IMR-90 (cell line): ENCODE measurements at regions not wholly inside any gene's neighbourhood (a gene's known extent, or its start where the extent isn't known, plus 50 kb on each side); places are given as distances from the start of the nearest gene placed in this dataset.

ENCODE experiments used
- ATAC-seq: fragments of 200-7000 bp; cut with Tn5 transposase; 2 replicates; pipeline ENCODE4 v1.9.1; 2020; ENCODE audit warnings: low read depth, mild to moderate bottlenecking, moderate library complexity
- BruUV-seq: library from RNA; stranded (reverse); fragments of 400-500 nt; replicated peaks from 2 replicates; lab custom pipeline; 2021; lab: Mats Ljungman, UMichigan
- CTCF ChIA-PET: fragments of 300-600 bp; formaldehyde crosslinking; extraction: SDS; loops from one replicate; lab custom pipeline; 2021; ENCODE audit warnings: antibody characterized with exemption; lab: Yijun Ruan, JAX
- POLR2A ChIA-PET: fragments of 300-600 bp; sonication (Branson Sonifier 250); formaldehyde crosslinking; loops from one replicate; lab custom pipeline; 2022; ENCODE audit warnings: antibody characterized with exemption; ENCODE audit not compliant: unreplicated experiment; lab: Charles Lee
- DNase-seq: peaks from one replicate; pipeline ENCODE4 v3.0.0; 2013
- H2AFZ ChIP-seq: replicated peaks from 2 replicates; pipeline ENCODE3; 2013; ENCODE audit warnings: low read length, mild to moderate bottlenecking; ENCODE audit not compliant: poor library complexity
- H2AK5ac ChIP-seq: 2 replicates; pipeline ENCODE4 v1.6.1; 2013; ENCODE audit warnings: low read depth, low read length, inconsistent platforms
- H2AK9ac ChIP-seq: replicated peaks from 2 replicates; pipeline ENCODE3; 2013; ENCODE audit warnings: mild to moderate bottlenecking, low read depth, low read length, moderate library complexity; ENCODE audit not compliant: poor library complexity
- H2BK120ac ChIP-seq: 2 replicates; pipeline ENCODE4 v1.6.1; 2013; ENCODE audit warnings: low read depth, low read length, inconsistent platforms
- H2BK15ac ChIP-seq: 3 replicates; pipeline ENCODE4 v1.6.1; 2013; ENCODE audit warnings: low read depth, low read length, inconsistent platforms
- H2BK20ac ChIP-seq: 2 replicates; pipeline ENCODE4 v1.6.1; 2013; ENCODE audit warnings: low read depth, mild to moderate bottlenecking, inconsistent platforms, low read length, moderate library complexity
- H2BK5ac ChIP-seq: 2 replicates; pipeline ENCODE4 v1.6.1; 2013; ENCODE audit warnings: mild to moderate bottlenecking, low read depth, low read length, inconsistent platforms; ENCODE audit not compliant: poor library complexity, severe bottlenecking
- H3K14ac ChIP-seq: replicated peaks from 2 replicates; pipeline ENCODE4 v1.6.1; 2013; ENCODE audit warnings: low read depth, low read length, inconsistent platforms
- H3K18ac ChIP-seq: 2 replicates; pipeline ENCODE4 v1.6.1; 2013; ENCODE audit warnings: low read depth, low read length, control low read depth
- H3K23ac ChIP-seq: 2 replicates; pipeline ENCODE4 v1.6.1; 2013; ENCODE audit warnings: low read depth, low read length, inconsistent platforms
- H3K27ac ChIP-seq: 2 replicates; pipeline ENCODE4 v1.5.1; 2013; ENCODE audit warnings: mild to moderate bottlenecking, control low read depth, low read length; ENCODE audit not compliant: insufficient read depth
- H3K27me3 ChIP-seq: 2 replicates; pipeline ENCODE4 v1.6.1; 2013; ENCODE audit warnings: low read length; ENCODE audit not compliant: control insufficient read depth, insufficient read depth
- H3K36me3 ChIP-seq: 2 replicates; pipeline ENCODE4 v1.6.1; 2013; ENCODE audit warnings: low read length, mixed read lengths; ENCODE audit not compliant: control insufficient read depth, insufficient read depth
- H3K4ac ChIP-seq: 2 replicates; pipeline ENCODE4 v1.6.1; 2013; ENCODE audit warnings: low read depth, low read length, inconsistent platforms
- H3K4me1 ChIP-seq: 2 replicates; pipeline ENCODE4 v1.6.1; 2013; ENCODE audit warnings: low read length, mixed read lengths; ENCODE audit not compliant: control insufficient read depth, insufficient read depth
- H3K4me2 ChIP-seq: 2 replicates; pipeline ENCODE4 v1.6.1; 2013; ENCODE audit warnings: low read depth, mild to moderate bottlenecking, control low read depth, low read length, moderate library complexity
- H3K4me3 ChIP-seq: 2 replicates; pipeline ENCODE4 v1.5.1; 2013; ENCODE audit warnings: low read depth, mild to moderate bottlenecking, control low read depth, low read length, moderate library complexity; ENCODE audit not compliant: insufficient read depth
- H3K56ac ChIP-seq: 2 replicates; pipeline ENCODE4 v1.6.1; 2013; ENCODE audit warnings: low read length, inconsistent platforms; ENCODE audit not compliant: insufficient read depth; ENCODE audit errors: extremely low read depth
- H3K79me1 ChIP-seq, 2 experiments: 2 replicates each; pipeline ENCODE4 v1.6.1; 2013; ENCODE audit warnings: low read length in 2 of 2, inconsistent platforms in 1 of 2, low read depth in 1 of 2
- H3K9ac ChIP-seq: 2 replicates; pipeline ENCODE4 v1.6.1; 2013; ENCODE audit warnings: low read depth, low read length, control low read depth
- H3K9me1 ChIP-seq: 2 replicates; pipeline ENCODE4 v1.6.1; 2013; ENCODE audit warnings: low read length, inconsistent platforms; ENCODE audit not compliant: insufficient read depth
- H3K9me3 ChIP-seq: 2 replicates; pipeline ENCODE4 v1.6.1; 2013; ENCODE audit warnings: low read length; ENCODE audit not compliant: control insufficient read depth, insufficient read depth
- H4K20me1 ChIP-seq: 2 replicates; pipeline ENCODE4 v1.6.1; 2013; ENCODE audit warnings: low read length, inconsistent platforms; ENCODE audit not compliant: insufficient read depth
- H4K5ac ChIP-seq: 2 replicates; pipeline ENCODE4 v1.6.1; 2013; ENCODE audit warnings: mild to moderate bottlenecking, low read depth, low read length, control low read depth
- H4K8ac ChIP-seq, 2 experiments: 2 replicates each; pipeline ENCODE4 v1.6.1; 2013; ENCODE audit warnings: low read depth in 2 of 2, low read length in 2 of 2, control low read depth in 1 of 2, inconsistent platforms in 1 of 2
- H4K91ac ChIP-seq: 2 replicates; pipeline ENCODE4 v1.6.1; 2013; ENCODE audit warnings: low read depth, low read length, inconsistent platforms; ENCODE audit not compliant: insufficient read depth
- BHLHE40 ChIP-seq: fragments of 150-350 bp; IDR thresholded peaks from 2 replicates; pipeline ENCODE4 v1.6.1; 2016; ENCODE audit warnings: mild to moderate bottlenecking, low read depth, low read length
- CEBPB ChIP-seq: IDR thresholded peaks from 2 replicates; pipeline ENCODE4 v1.6.1; 2012; ENCODE audit warnings: low read depth, low read length, improper control_type of control experiment
- CHD1 ChIP-seq: IDR thresholded peaks from 2 replicates; pipeline ENCODE4 v1.6.1; 2012; ENCODE audit warnings: low read depth, low read length, improper control_type of control experiment
- ELK1 ChIP-seq: fragments of 150-350 bp; IDR thresholded peaks from 2 replicates; pipeline ENCODE4 v1.6.1; 2016; ENCODE audit warnings: low read depth, mild to moderate bottlenecking, low read length, moderate library complexity, borderline replicate concordance
- FOS ChIP-seq: fragments of 150-350 bp; IDR thresholded peaks from 2 replicates; pipeline ENCODE4 v1.6.1; 2016; ENCODE audit warnings: low read depth, low read length
- MAFK ChIP-seq: IDR thresholded peaks from 2 replicates; pipeline ENCODE4 v1.6.1; 2012; ENCODE audit warnings: low read depth, low read length, improper control_type of control experiment
- MAZ ChIP-seq: IDR thresholded peaks from 2 replicates; pipeline ENCODE4 v1.6.1; 2012; ENCODE audit warnings: low read depth, mild to moderate bottlenecking, low read length, improper control_type of control experiment, moderate library complexity, borderline replicate concordance
- MXI1 ChIP-seq: IDR thresholded peaks from 2 replicates; pipeline ENCODE4 v1.6.1; 2012; ENCODE audit warnings: low read depth, mild to moderate bottlenecking, low read length, moderate library complexity, borderline replicate concordance
- NFE2L2 ChIP-seq: fragments of 150-350 bp; IDR thresholded peaks from 2 replicates; pipeline ENCODE4 v1.6.1; 2016; ENCODE audit warnings: low read depth, mild to moderate bottlenecking, low read length
- POLR2A ChIP-seq: IDR thresholded peaks from 2 replicates; pipeline ENCODE4 v1.6.1; 2012; ENCODE audit warnings: mild to moderate bottlenecking, low read depth, low read length
- RAD21 ChIP-seq: IDR thresholded peaks from 2 replicates; pipeline ENCODE4 v1.6.1; 2012; ENCODE audit warnings: low read length, improper control_type of control experiment
- RCOR1 ChIP-seq: IDR thresholded peaks from 2 replicates; pipeline ENCODE4 v1.6.1; 2012; ENCODE audit warnings: mild to moderate bottlenecking, low read length, improper control_type of control experiment; ENCODE audit not compliant: insufficient replicate concordance
- RFX5 ChIP-seq: IDR thresholded peaks from 2 replicates; pipeline ENCODE4 v1.8.0; 2012; ENCODE audit warnings: low read depth, mild to moderate bottlenecking, low read length, moderate library complexity
- SMC3 ChIP-seq: fragments of 150-350 bp; IDR thresholded peaks from 2 replicates; pipeline ENCODE4 v1.6.1; 2016; ENCODE audit warnings: low read depth, mild to moderate bottlenecking, antibody characterized with exemption, low read length, moderate library complexity
- WGBS, 2 experiments: methylation state at CpG; one replicate each; pipeline versions ENCODE4 v1.1.5 to v1.1.7; 2013; ENCODE audit warnings: missing lambda C conversion rate in 2 of 2; ENCODE audit not compliant: insufficient read length in 1 of 2; ENCODE audit errors: extremely low coverage in 2 of 2; 5-methylcytosine and 5-hydroxymethylcytosine counted together
- dilution Hi-C: fragments of 300-500 bp; cut with HindIII; formaldehyde crosslinking; loops from one replicate; pipeline ENCODE4 v1.14.3; 2018; ENCODE audit warnings: low sequenced_read_pairs; ENCODE audit not compliant: unreplicated experiment
- in situ Hi-C: fragments of 300-500 bp; cut with MboI; formaldehyde crosslinking; loops from 3 replicates; pipeline ENCODE4 v1.14.3; 2019; ENCODE audit warnings: low sequenced_read_pairs, inconsistent platforms, mixed read lengths
- intact Hi-C: fragments of 100-400 bp; cut with micrococcal nuclease; formaldehyde crosslinking; loops from 2 replicates; pipeline ENCODE4 v1.10.0; 2022
- TF ChIP-seq, protein P1 (sequence below): conservative IDR thresholded peaks from 2 replicates; pipeline ENCODE4 v1.5.1; 2012; ENCODE audit warnings: mild to moderate bottlenecking, low read depth, low read length, improper control_type of control experiment
- TF ChIP-seq, protein P2 (sequence below): fragments of 150-350 bp; IDR thresholded peaks from 2 replicates; pipeline ENCODE4 v1.6.1; 2017; ENCODE audit warnings: mild to moderate bottlenecking, antibody characterized with exemption, low read length, low read depth

GRCh38 chr9:7478646-7479045 lies 320.9 kb downstream of the DMAC1 start:
- H3K79me1 ChIP-seq = no peaks in the 10 kb centered on the region
- no peaks in the 10 kb centered on the region for H3K36me3 ChIP-seq
- no peak overlapping the region for H3K4me2 ChIP-seq
- H4K5ac ChIP-seq = no peak overlapping the region
- no peak overlapping the region for H2BK15ac ChIP-seq
- no peak overlapping the region for H3K56ac ChIP-seq
- H3K9me1 ChIP-seq = no peaks in the 10 kb centered on the region
- H3K23ac ChIP-seq = no peak overlapping the region
- no peak overlapping the region for H4K8ac ChIP-seq
- ATAC-seq = no peak
- in situ Hi-C loops = no loop called here
- TF ChIP-seq NFE2L2 (no peak), MAZ (no peak), RCOR1 (no peak), MXI1 (no peak), ELK1 (no peak), MAFK (no peak), POLR2A (no peak), RAD21 (no peak), FOS (no peak), SMC3 (no peak), CEBPB (no peak), BHLHE40 (no peak), RFX5 (no peak), CHD1 (no peak)
- TF ChIP-seq, protein P1, sequence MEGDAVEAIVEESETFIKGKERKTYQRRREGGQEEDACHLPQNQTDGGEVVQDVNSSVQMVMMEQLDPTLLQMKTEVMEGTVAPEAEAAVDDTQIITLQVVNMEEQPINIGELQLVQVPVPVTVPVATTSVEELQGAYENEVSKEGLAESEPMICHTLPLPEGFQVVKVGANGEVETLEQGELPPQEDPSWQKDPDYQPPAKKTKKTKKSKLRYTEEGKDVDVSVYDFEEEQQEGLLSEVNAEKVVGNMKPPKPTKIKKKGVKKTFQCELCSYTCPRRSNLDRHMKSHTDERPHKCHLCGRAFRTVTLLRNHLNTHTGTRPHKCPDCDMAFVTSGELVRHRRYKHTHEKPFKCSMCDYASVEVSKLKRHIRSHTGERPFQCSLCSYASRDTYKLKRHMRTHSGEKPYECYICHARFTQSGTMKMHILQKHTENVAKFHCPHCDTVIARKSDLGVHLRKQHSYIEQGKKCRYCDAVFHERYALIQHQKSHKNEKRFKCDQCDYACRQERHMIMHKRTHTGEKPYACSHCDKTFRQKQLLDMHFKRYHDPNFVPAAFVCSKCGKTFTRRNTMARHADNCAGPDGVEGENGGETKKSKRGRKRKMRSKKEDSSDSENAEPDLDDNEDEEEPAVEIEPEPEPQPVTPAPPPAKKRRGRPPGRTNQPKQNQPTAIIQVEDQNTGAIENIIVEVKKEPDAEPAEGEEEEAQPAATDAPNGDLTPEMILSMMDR = no peak
- TF ChIP-seq, protein P2, sequence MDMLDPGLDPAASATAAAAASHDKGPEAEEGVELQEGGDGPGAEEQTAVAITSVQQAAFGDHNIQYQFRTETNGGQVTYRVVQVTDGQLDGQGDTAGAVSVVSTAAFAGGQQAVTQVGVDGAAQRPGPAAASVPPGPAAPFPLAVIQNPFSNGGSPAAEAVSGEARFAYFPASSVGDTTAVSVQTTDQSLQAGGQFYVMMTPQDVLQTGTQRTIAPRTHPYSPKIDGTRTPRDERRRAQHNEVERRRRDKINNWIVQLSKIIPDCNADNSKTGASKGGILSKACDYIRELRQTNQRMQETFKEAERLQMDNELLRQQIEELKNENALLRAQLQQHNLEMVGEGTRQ = no peak
- no peak overlapping the region for H2BK120ac ChIP-seq
- H2AFZ ChIP-seq = no peak overlapping the region
- H4K91ac ChIP-seq = no peak overlapping the region
- H2AK5ac ChIP-seq = no peak overlapping the region
- intact Hi-C loops = no loop called here
- ChIA-PET CTCF (no interaction called here), POLR2A (no interaction called here)
- H3K18ac ChIP-seq = no peak overlapping the region
- H2AK9ac ChIP-seq = no peak overlapping the region
- H3K14ac ChIP-seq = no peak overlapping the region
- no peaks in the 10 kb centered on the region for H3K27me3 ChIP-seq
- WGBS, 2 experiments = no CpG with 5 or more reads among the region's 2 CpGs
- H3K4ac ChIP-seq = no peak overlapping the region
- no peaks in the 10 kb centered on the region for H3K4me1 ChIP-seq
- no peaks in the 10 kb centered on the region for H3K9me3 ChIP-seq
- BruUV-seq = no TSS peak
- H2BK5ac ChIP-seq = no peak overlapping the region
- no peak overlapping the region for H3K9ac ChIP-seq
- no peak for DNase-seq
- H4K20me1 ChIP-seq = no peaks in the 10 kb centered on the region
- no peak overlapping the region for H3K4me3 ChIP-seq
- dilution Hi-C loops = no loop called here
- H2BK20ac ChIP-seq = no peak overlapping the region
- H3K27ac ChIP-seq = no peak overlapping the region
